ENCODE measurements at regions not wholly inside any gene's neighbourhood (a gene's known extent, or its start where the extent isn't known, plus 50 kb on each side); places are given as distances from the start of the nearest gene placed in this dataset.

DNA sequence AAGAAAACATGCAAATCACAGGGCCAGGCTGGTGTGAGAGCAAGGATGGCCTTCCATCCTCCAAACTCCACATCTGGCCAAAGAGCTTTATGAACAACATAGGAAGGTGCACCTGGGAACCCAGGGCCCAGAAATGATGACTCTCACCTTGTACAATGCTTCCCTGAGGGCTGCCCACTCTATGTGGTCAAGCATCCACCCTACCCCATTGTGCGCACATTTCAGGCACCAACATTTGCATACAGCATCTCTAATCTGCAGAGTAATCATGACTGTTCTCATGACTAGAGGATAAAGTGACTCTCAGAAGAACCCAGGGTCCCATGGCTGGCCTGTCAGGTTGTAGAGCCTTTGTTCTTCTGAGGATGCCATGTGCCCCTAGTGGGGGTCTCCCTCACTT lies 57.2 kb upstream of the NTF3 start:
- intact Hi-C loops (cut with DNase I), result no loop called here
- DNase-seq (ENCODE audit: extremely low spot score), result peak; percentile 88
- TF ChIP-seq, protein P1, sequence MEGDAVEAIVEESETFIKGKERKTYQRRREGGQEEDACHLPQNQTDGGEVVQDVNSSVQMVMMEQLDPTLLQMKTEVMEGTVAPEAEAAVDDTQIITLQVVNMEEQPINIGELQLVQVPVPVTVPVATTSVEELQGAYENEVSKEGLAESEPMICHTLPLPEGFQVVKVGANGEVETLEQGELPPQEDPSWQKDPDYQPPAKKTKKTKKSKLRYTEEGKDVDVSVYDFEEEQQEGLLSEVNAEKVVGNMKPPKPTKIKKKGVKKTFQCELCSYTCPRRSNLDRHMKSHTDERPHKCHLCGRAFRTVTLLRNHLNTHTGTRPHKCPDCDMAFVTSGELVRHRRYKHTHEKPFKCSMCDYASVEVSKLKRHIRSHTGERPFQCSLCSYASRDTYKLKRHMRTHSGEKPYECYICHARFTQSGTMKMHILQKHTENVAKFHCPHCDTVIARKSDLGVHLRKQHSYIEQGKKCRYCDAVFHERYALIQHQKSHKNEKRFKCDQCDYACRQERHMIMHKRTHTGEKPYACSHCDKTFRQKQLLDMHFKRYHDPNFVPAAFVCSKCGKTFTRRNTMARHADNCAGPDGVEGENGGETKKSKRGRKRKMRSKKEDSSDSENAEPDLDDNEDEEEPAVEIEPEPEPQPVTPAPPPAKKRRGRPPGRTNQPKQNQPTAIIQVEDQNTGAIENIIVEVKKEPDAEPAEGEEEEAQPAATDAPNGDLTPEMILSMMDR (IDR thresholded peaks at IDR 0.05), result no peak
- TF ChIP-seq POLR2AphosphoS5 (IDR thresholded peaks at IDR 0.05), result no peak
- TF ChIP-seq POLR2A (IDR thresholded peaks at IDR 0.05; ENCODE audit: low read depth), result no peak
- TF ChIP-seq EP300 (IDR thresholded peaks at IDR 0.05), result no peak
- Histone ChIP-seq H3K9me3 (no peaks in the 10 kb centered on the region), H3K4me1 (no peaks in the 10 kb centered on the region), H3K27me3 (no peaks in the 10 kb centered on the region), H3K36me3 (no peaks in the 10 kb centered on the region), H3K27ac (replicated peaks in 1 of 4) (no peak overlapping the region), H3K4me3 (no peak overlapping the region)
- WGBS, result 100% methylated on average over 1 of the region's 1 CpG

DNA sequence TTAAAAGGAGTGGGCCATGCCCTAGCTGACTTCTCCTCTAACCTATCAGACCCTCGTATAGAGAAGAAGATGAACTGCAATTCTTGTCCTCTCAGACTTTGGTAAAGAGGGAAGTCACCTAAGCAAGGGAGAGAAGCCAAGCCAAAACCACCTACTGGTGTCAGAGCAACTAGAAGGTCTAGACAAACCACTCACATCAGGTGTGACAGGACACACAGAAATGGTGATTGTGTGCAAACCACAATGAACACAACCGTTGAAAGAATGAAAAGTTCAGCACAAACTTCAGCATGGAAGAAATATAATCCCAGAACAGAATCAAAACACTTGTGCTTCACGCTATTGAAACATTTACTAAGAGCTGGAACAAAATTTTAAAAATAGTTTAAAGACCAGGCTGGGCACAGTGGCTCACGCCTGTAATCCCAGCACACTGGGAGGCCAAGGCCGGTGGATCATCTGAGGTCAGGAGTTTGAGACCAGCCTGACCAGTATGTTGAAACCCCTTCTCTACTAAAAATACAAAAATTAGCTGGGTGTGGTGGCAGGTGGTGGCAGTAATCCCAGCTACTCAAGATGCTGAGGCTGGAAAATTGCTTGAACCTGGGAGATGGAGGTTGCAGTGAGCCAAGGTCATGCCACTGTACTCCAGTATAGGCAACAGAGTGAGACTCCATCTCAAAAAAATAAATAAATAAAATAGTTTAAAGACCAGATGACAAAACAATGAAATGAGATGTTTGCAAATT lies 56.2 kb upstream of the NTF3 start:
- no peaks in the 10 kb centered on the region for H3K36me3 ChIP-seq
- H3K27me3 ChIP-seq, result no peaks in the 10 kb centered on the region
- H3K4me3 ChIP-seq, result no peak overlapping the region
- H3K4me1 ChIP-seq, result no peaks in the 10 kb centered on the region
- H3K27ac ChIP-seq (replicated peaks in 1 of 4), result no peak overlapping the region
- intact Hi-C loops (cut with DNase I), result no loop called here
- peak; percentile 47 for DNase-seq (ENCODE audit: extremely low spot score)
- no peak for TF ChIP-seq POLR2A (IDR thresholded peaks at IDR 0.05; ENCODE audit: low read depth)
- no peak for TF ChIP-seq EP300 (IDR thresholded peaks at IDR 0.05)
- TF ChIP-seq, protein P1 (IDR thresholded peaks at IDR 0.05), result no peak
- TF ChIP-seq POLR2AphosphoS5 (IDR thresholded peaks at IDR 0.05), result no peak
- H3K9me3 ChIP-seq, result no peaks in the 10 kb centered on the region
- 90% methylated on average over 5 of the region's 5 CpGs for WGBS

DNA sequence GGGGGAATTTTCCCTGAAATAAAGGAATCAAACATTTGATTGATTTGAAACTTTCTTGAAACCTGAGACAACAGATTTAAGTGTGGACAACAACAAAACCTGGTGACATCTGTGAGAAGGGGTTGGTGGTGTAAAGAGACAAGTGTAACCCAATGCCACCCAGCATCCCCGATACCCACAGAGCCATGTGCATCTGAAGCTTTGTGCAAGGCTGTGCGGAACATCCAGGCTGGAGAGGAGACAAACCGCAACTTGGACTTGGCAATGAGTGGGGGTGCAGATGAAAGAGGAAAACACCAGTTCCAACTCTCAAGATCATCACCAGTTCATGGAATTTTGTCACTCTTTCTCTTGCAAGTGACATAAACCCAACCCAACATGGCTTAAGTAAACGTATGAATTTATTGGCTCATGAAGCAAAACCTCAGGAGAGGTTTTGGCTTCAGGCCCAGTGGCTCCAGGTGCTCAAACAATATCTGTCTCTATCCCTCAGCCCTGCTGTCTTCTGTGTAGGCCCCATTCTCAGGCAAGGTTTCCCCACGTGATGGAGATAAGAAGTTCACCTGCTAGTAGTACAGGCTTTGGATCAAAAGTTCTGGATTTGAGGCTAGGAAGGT lies 55.2 kb upstream of the NTF3 start:
- intact Hi-C loops (cut with DNase I), result no loop called here
- Histone ChIP-seq H3K4me1 (no peaks in the 10 kb centered on the region), H3K27ac (replicated peaks in 1 of 4) (no peak overlapping the region), H3K4me3 (no peak overlapping the region), H3K36me3 (no peaks in the 10 kb centered on the region), H3K9me3 (no peaks in the 10 kb centered on the region), H3K27me3 (no peaks in the 10 kb centered on the region)
- WGBS, result 77% methylated on average over 5 of the region's 5 CpGs
- peak; percentile 92 for DNase-seq (ENCODE audit: extremely low spot score)
- TF ChIP-seq POLR2AphosphoS5 (IDR thresholded peaks at IDR 0.05) (no peak), EP300 (IDR thresholded peaks at IDR 0.05) (no peak), POLR2A (IDR thresholded peaks at IDR 0.05; ENCODE audit: low read depth) (no peak)
- TF ChIP-seq, protein P1 (IDR thresholded peaks at IDR 0.05), result no peak

DNA sequence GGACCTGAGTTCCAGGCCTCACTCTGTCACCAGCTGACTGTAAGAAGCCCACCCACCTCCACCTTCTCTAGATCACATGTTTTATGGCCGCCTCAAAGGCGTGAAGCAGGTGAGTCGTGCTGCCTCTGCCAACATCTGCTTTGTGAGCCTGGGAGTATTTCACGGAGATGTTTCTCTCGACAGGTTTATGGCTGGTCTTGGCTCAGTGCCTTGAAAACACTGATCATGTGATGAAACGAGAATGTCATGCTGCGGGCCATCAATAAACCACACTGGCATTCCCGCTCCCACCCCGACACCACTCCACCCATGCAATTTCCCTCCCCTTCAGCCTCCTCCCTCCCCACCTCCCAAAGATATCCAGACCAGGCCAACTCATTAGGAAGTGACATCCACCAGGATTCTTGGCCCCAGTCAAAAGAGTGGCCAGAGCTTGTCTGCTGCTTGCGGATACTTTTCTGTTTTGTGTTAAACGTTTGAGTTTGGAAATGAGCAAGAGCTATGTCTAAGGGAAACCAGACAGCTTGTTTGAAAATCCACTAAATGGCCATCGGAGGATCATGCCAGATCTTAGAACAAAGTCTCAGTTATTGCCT lies 53.8 kb upstream of the NTF3 start:
- TF ChIP-seq POLR2AphosphoS5 (IDR thresholded peaks at IDR 0.05) (no peak), POLR2A (IDR thresholded peaks at IDR 0.05; ENCODE audit: low read depth) (no peak), EP300 (IDR thresholded peaks at IDR 0.05) (no peak)
- TF ChIP-seq, protein P1 (IDR thresholded peaks at IDR 0.05), result no peak
- H3K27me3 ChIP-seq, result no peaks in the 10 kb centered on the region
- H3K4me3 ChIP-seq, result no peak overlapping the region
- H3K36me3 ChIP-seq, result no peaks in the 10 kb centered on the region
- no peak for DNase-seq (ENCODE audit: extremely low spot score)
- H3K9me3 ChIP-seq, result no peaks in the 10 kb centered on the region
- 67% methylated on average over 12 of the region's 12 CpGs for WGBS
- no peak overlapping the region for H3K27ac ChIP-seq (replicated peaks in 1 of 4)
- H3K4me1 ChIP-seq, result no peaks in the 10 kb centered on the region
- intact Hi-C loops (cut with DNase I), result no loop called here

Data from esophagus muscularis mucosa (tissue), 4 donors.